SU-DHL-6 (cell line): ENCODE measurements at regions not wholly inside any gene's neighbourhood (a gene's known extent, or its start where the extent isn't known, plus 50 kb on each side); places are given as distances from the start of the nearest gene placed in this dataset.

ENCODE experiments used
- EZH2phosphoT487 ChIP-seq: fragments of 200-600 bp; sonication (generic), shearing (Covaris generic); conservative IDR thresholded peaks from 2 replicates; pipeline ENCODE4 v1.6.1; 2018; ENCODE audit warnings: mild to moderate bottlenecking, antibody characterized with exemption, low read length, moderate library complexity, mixed read lengths
- TF ChIP-seq, protein P1 (sequence below): fragments of 200-600 bp; sonication (generic); IDR thresholded peaks from one replicate; pipeline ENCODE4 v1.5.1; 2017; ENCODE audit warnings: antibody characterized with exemption, mild to moderate bottlenecking, low read length, moderate library complexity; ENCODE audit not compliant: insufficient read depth, poor library complexity, severe bottlenecking

DNA sequence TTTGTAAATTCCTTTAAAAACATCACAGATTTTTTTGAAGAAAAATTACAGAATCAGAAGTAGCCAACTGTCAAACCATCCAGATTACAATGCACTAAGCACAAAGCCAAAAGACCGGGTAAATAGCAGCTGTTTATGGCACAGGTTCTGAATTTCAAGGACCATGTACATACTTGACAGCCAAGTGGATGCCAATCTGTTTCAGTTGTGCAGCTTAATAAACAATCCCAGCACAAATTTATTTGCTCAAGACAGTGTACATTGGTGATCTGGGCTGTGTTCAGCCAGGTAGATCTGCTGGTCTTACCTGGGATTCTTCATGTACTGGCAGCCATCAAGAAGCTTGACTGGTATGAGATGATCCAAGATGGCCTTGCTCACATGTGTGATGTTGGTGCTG, 229.8 kb upstream of the FLRT2 start:
- TF ChIP-seq, protein P1, sequence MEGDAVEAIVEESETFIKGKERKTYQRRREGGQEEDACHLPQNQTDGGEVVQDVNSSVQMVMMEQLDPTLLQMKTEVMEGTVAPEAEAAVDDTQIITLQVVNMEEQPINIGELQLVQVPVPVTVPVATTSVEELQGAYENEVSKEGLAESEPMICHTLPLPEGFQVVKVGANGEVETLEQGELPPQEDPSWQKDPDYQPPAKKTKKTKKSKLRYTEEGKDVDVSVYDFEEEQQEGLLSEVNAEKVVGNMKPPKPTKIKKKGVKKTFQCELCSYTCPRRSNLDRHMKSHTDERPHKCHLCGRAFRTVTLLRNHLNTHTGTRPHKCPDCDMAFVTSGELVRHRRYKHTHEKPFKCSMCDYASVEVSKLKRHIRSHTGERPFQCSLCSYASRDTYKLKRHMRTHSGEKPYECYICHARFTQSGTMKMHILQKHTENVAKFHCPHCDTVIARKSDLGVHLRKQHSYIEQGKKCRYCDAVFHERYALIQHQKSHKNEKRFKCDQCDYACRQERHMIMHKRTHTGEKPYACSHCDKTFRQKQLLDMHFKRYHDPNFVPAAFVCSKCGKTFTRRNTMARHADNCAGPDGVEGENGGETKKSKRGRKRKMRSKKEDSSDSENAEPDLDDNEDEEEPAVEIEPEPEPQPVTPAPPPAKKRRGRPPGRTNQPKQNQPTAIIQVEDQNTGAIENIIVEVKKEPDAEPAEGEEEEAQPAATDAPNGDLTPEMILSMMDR = no peak
- no peak for TF ChIP-seq EZH2phosphoT487
